Ishikawa (cell line): ENCODE measurements at regions not wholly inside any gene's neighbourhood (a gene's known extent, or its start where the extent isn't known, plus 50 kb on each side); places are given as distances from the start of the nearest gene placed in this dataset.

Source experiments
- CEBPB ChIP-seq: IDR thresholded peaks from 2 replicates; pipeline ENCODE4 v1.6.1; 2012
- CREB1 ChIP-seq: IDR thresholded peaks from 2 replicates; pipeline ENCODE4 v1.6.1; 2012; ENCODE audit warnings: low read depth
- EGR1 ChIP-seq: IDR thresholded peaks from 2 replicates; pipeline ENCODE4 v1.6.1; 2012
- EP300 ChIP-seq: IDR thresholded peaks from 2 replicates; pipeline ENCODE4 v1.6.1; 2012; ENCODE audit warnings: borderline replicate concordance
- FOXM1 ChIP-seq: IDR thresholded peaks from 2 replicates; pipeline ENCODE4 v1.6.1; 2012; ENCODE audit warnings: low read depth, borderline replicate concordance
- MAX ChIP-seq: IDR thresholded peaks from 2 replicates; pipeline ENCODE4 v1.6.1; 2012
- NFIC ChIP-seq: IDR thresholded peaks from 2 replicates; pipeline ENCODE4 v1.6.1; 2012
- RAD21 ChIP-seq: IDR thresholded peaks from 2 replicates; pipeline ENCODE4 v1.6.1; 2012; ENCODE audit warnings: low read depth
- TAF1 ChIP-seq: IDR thresholded peaks from 2 replicates; pipeline ENCODE4 v1.6.1; 2012; ENCODE audit warnings: low read depth, mild to moderate bottlenecking
- TCF12 ChIP-seq: IDR thresholded peaks from 2 replicates; pipeline ENCODE4 v1.6.1; 2012; ENCODE audit warnings: low read depth
- TEAD4 ChIP-seq: IDR thresholded peaks from 2 replicates; pipeline ENCODE4 v1.6.1; 2012
- USF1 ChIP-seq: IDR thresholded peaks from 2 replicates; pipeline ENCODE4 v1.6.1; 2012
- YY1 ChIP-seq: IDR thresholded peaks from 2 replicates; pipeline ENCODE4 v1.6.1; 2012; ENCODE audit warnings: low read depth
- ZBTB7A ChIP-seq: IDR thresholded peaks from 2 replicates; pipeline ENCODE4 v1.6.1; 2012; ENCODE audit warnings: low read depth
- TF ChIP-seq, protein P1 (sequence below): IDR thresholded peaks from 2 replicates; pipeline ENCODE4 v1.6.1; 2012; ENCODE audit warnings: low read depth, mild to moderate bottlenecking

DNA sequence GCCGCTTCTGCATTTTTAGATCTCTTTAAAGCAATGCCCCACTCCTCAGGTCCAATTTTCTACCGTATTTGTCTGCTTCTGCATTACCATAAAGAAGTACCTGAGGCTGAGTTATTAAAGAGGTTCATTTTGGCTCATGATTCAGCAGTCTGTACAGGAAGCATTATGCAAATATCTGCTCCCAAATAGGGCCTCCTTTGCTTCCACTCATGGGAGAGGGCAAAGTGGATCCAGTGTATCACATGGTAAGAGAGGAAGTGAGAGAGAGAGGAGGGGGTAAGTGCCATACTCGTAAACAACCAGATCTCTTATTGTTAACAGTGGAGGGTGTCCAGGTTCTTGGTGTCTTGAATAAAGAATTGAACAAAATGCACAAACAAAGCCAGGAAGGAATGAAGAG lies 316.1 kb upstream of the SEL1L start:
- no peak for TF ChIP-seq EP300

DNA sequence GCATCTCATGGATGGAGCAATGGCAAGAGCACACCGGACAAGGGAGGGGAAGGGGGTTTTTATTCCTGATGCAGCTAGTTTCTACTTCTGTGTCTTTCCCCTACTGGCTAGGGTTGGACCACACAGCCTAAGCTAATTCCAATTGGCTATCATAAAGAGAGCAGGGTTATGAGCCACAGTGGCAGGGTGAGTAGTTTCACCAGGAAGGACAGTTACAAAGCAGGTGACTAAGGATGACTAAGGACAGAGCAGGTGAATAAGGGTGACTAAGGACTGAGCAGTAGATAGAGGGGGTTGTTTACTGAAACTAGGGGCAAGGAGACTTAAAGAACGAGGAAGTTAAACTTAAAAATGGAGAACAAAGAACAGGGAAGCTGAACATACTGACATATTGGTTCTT lies 321.4 kb upstream of the SEL1L start:
- TF ChIP-seq TEAD4 = no peak
- TF ChIP-seq NFIC = no peak
- TF ChIP-seq, protein P1, sequence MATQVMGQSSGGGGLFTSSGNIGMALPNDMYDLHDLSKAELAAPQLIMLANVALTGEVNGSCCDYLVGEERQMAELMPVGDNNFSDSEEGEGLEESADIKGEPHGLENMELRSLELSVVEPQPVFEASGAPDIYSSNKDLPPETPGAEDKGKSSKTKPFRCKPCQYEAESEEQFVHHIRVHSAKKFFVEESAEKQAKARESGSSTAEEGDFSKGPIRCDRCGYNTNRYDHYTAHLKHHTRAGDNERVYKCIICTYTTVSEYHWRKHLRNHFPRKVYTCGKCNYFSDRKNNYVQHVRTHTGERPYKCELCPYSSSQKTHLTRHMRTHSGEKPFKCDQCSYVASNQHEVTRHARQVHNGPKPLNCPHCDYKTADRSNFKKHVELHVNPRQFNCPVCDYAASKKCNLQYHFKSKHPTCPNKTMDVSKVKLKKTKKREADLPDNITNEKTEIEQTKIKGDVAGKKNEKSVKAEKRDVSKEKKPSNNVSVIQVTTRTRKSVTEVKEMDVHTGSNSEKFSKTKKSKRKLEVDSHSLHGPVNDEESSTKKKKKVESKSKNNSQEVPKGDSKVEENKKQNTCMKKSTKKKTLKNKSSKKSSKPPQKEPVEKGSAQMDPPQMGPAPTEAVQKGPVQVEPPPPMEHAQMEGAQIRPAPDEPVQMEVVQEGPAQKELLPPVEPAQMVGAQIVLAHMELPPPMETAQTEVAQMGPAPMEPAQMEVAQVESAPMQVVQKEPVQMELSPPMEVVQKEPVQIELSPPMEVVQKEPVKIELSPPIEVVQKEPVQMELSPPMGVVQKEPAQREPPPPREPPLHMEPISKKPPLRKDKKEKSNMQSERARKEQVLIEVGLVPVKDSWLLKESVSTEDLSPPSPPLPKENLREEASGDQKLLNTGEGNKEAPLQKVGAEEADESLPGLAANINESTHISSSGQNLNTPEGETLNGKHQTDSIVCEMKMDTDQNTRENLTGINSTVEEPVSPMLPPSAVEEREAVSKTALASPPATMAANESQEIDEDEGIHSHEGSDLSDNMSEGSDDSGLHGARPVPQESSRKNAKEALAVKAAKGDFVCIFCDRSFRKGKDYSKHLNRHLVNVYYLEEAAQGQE = no peak
- TF ChIP-seq USF1 = no peak
- TF ChIP-seq EGR1 = no peak

- TF ChIP-seq USF1 (no peak), NFIC (no peak), CREB1 (no peak), CEBPB (no peak), FOXM1 (no peak), EGR1 (no peak), RAD21 (no peak), TCF12 (no peak), MAX (no peak), TAF1 (no peak), ZBTB7A (no peak), YY1 (no peak), EP300 (no peak), TEAD4 (no peak)
- TF ChIP-seq, protein P1 = no peak
Measured at GRCh38 chr14:81859046-81859445, 325.4 kb upstream of the SEL1L start.

GRCh38 chr14:81868172-81868571 lies 334.5 kb upstream of the SEL1L start:
- TF ChIP-seq TEAD4 (no peak), NFIC (no peak), EP300 (no peak), YY1 (no peak), CREB1 (no peak), FOXM1 (no peak), RAD21 (no peak), MAX (no peak), ZBTB7A (no peak), TAF1 (no peak), USF1 (no peak), CEBPB (no peak), TCF12 (no peak), EGR1 (no peak)
- TF ChIP-seq, protein P1 = no peak

DNA sequence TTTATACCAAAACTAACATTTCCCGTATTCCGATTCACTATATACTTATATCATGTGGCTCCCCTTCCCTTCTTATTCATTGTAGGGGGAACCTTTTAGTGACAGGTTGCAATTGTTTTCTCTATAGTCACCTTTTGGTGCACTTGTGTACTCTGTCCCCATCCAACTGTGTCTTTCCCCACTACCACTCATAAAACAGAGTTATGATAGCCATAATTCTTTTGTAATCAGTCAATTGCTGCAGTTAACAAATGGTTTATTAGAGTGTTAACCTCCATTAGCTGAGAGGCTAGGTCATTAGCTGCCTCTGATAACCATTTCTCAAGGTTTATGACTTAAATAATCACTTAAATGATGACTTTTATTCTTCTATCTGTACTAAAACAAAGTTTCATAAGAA lies 338.1 kb upstream of the SEL1L start:
- TF ChIP-seq CREB1 (no peak), USF1 (no peak), TAF1 (no peak), EP300 (no peak), NFIC (no peak), RAD21 (no peak), EGR1 (no peak), TCF12 (no peak), MAX (no peak), ZBTB7A (no peak), FOXM1 (no peak), TEAD4 (no peak), CEBPB (no peak), YY1 (no peak)
- TF ChIP-seq, protein P1 = no peak
